Right lobe of liver (tissue), 4 donors: ENCODE measurements at regions not wholly inside any gene's neighbourhood (a gene's known extent, or its start where the extent isn't known, plus 50 kb on each side); places are given as distances from the start of the nearest gene placed in this dataset.

Source experiments
- POLR2A ChIP-seq: fragments of 450-650 bp; IDR thresholded peaks from one replicate; pipeline ENCODE4 v1.6.1; 2017; ENCODE audit warnings: antibody characterized with exemption, mild to moderate bottlenecking
- TF ChIP-seq, protein P1 (sequence below), 4 donors: fragments of 200-600 bp in 3 of 4; fragments of 450-650 bp in 1 of 4; IDR thresholded peaks; one replicate each; pipeline versions ENCODE4 v1.5.1 to v1.8.0; 2016 to 2022; ENCODE audit warnings: antibody characterized with exemption in 4 of 4, mild to moderate bottlenecking in 2 of 4
- donor health status: DM: no; HTN: no; CAD: no.
- donor health status: DM: no; HTN: no; CAD: no.
- donor health status: DM: no; HTN: yes; CAD: no.

- TF ChIP-seq, protein P1, sequence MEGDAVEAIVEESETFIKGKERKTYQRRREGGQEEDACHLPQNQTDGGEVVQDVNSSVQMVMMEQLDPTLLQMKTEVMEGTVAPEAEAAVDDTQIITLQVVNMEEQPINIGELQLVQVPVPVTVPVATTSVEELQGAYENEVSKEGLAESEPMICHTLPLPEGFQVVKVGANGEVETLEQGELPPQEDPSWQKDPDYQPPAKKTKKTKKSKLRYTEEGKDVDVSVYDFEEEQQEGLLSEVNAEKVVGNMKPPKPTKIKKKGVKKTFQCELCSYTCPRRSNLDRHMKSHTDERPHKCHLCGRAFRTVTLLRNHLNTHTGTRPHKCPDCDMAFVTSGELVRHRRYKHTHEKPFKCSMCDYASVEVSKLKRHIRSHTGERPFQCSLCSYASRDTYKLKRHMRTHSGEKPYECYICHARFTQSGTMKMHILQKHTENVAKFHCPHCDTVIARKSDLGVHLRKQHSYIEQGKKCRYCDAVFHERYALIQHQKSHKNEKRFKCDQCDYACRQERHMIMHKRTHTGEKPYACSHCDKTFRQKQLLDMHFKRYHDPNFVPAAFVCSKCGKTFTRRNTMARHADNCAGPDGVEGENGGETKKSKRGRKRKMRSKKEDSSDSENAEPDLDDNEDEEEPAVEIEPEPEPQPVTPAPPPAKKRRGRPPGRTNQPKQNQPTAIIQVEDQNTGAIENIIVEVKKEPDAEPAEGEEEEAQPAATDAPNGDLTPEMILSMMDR (IDR thresholded peaks at IDR 0.05), result no peak
- TF ChIP-seq POLR2A, result no peak
Measured at GRCh38 chr5:68849103-68849502, 244.7 kb upstream of the SLC30A5 start.
